ENCODE measurements at regions not wholly inside any gene's neighbourhood (a gene's known extent, or its start where the extent isn't known, plus 50 kb on each side); places are given as distances from the start of the nearest gene placed in this dataset.

GRCh38 chrX:51281758-51282318 is 50.8 kb upstream of the NUDT10 start:
- WGBS (ENCODE audit: insufficient coverage, low coverage, missing lambda C conversion rate): 0% methylated on average over 6 of the region's 6 CpGs
- in situ Hi-C loops (cut with MboI): no loop called here
- ChIA-PET CTCF (ENCODE audit: low intra/inter-chr PET ratio) (no interaction called here), POLR2A (no interaction called here)
- H3K4me1 ChIP-seq (replicated peaks in 1 of 2; ENCODE audit: control insufficient read depth in 2 of 2, insufficient read depth in 2 of 2, low read length in 2 of 2): no peaks in the 10 kb centered on the region
- H4K20me1 ChIP-seq (replicated peaks; ENCODE audit: control insufficient read depth, insufficient read depth, low read length): no peaks in the 10 kb centered on the region
- H3K9me3 ChIP-seq (replicated peaks; ENCODE audit: control insufficient read depth, insufficient read depth, low read depth, low read length): no peaks in the 10 kb centered on the region
- H3K27ac ChIP-seq (ENCODE audit: extremely low read depth, low read depth, low read length): no peak overlapping the region
- H3K4me2 ChIP-seq (ENCODE audit: insufficient read depth, low read length): no peak overlapping the region
- intact Hi-C loops (cut with micrococcal nuclease): no loop called here
- no peaks in the 10 kb centered on the region for H3K27me3 ChIP-seq (ENCODE audit: control insufficient read depth in 2 of 2, insufficient read depth in 2 of 2, low read length in 2 of 2)
- no peak for FAIRE-seq
- no peaks in the 10 kb centered on the region for H3K9me1 ChIP-seq (ENCODE audit: control insufficient read depth, insufficient read depth, low read length)
- no peaks in the 10 kb centered on the region for H3K36me3 ChIP-seq (ENCODE audit: control insufficient read depth, insufficient read depth, low read length)
- no peak for DNase-seq (ENCODE audit: extremely low read depth in 1 of 4, low spot score in 3 of 4)
- BruUV-seq (replicated peaks): no TSS peak
- no peak overlapping the region for H2AFZ ChIP-seq (ENCODE audit: low read depth, low read length)
- no peaks in the 10 kb centered on the region for H3K79me2 ChIP-seq (ENCODE audit: control insufficient read depth, insufficient read depth, low read length)
- ATAC-seq: no peak
- TF ChIP-seq SIX5 (IDR thresholded peaks at IDR 0.05; ENCODE audit: borderline replicate concordance in 1 of 2, insufficient read depth in 1 of 2, low read depth in 1 of 2, low read length in 2 of 2) (no peak), UBTF (IDR thresholded peaks at IDR 0.05; ENCODE audit: borderline replicate concordance in 1 of 2, low read depth in 2 of 2, low read length in 2 of 2) (no peak)
- H3K4me3 ChIP-seq: no peak overlapping the region
- H3K9ac ChIP-seq (ENCODE audit: insufficient read depth in 1 of 2, low read depth in 2 of 2, low read length in 2 of 2): no peak overlapping the region
